ENCODE measurements at regions not wholly inside any gene's neighbourhood (a gene's known extent, or its start where the extent isn't known, plus 50 kb on each side); places are given as distances from the start of the nearest gene placed in this dataset.
"Not testable (repeated sequence)": the region's sequence is repeated elsewhere in the genome, so short reads cannot be mapped to it uniquely, and the experiment has no call there.

GRCh38 chr1:106398391-106398790 lies 658.1 kb upstream of the PRMT6 start:
- no peak overlapping the region for H3K23ac ChIP-seq (ENCODE audit: low read depth, low read length, poor library complexity)

GRCh38 chr1:106406114-106406513 lies 650.4 kb upstream of the PRMT6 start:
- no peaks in the 10 kb centered on the region for H3K79me1 ChIP-seq (ENCODE audit: low read depth, low read length)
- H3K4me2 ChIP-seq (ENCODE audit: insufficient read depth, low read length, poor library complexity, severe bottlenecking): no peak overlapping the region
- H3K4me1 ChIP-seq (ENCODE audit: control insufficient read depth in 2 of 2, insufficient read depth in 1 of 2, low read depth in 1 of 2, low read length in 2 of 2): no peaks in the 10 kb centered on the region
- no peaks in the 10 kb centered on the region for H3K9me3 ChIP-seq (replicated peaks in 1 of 2; ENCODE audit: control insufficient read depth in 2 of 2, insufficient read depth in 1 of 2, low read depth in 1 of 2, low read length in 2 of 2)
- H2AK5ac ChIP-seq (ENCODE audit: low read depth, low read length): no peak overlapping the region
- no peak overlapping the region for H4K91ac ChIP-seq (ENCODE audit: low read depth, low read length, poor library complexity)
- WGBS, 2 donors (ENCODE audit: extremely low coverage in 2 of 2, insufficient read length in 2 of 2, insufficient replicate concordance in 1 of 2): no CpG with 5 or more reads among the region's 1 CpG
- H3K14ac ChIP-seq (ENCODE audit: low read length): no peak overlapping the region
- no peak overlapping the region for H3K27ac ChIP-seq (replicated peaks; ENCODE audit: low read length)
- no peak overlapping the region for H2BK5ac ChIP-seq (ENCODE audit: low read length)
- no peaks in the 10 kb centered on the region for H3K27me3 ChIP-seq (ENCODE audit: control insufficient read depth in 3 of 3, insufficient read depth in 3 of 3, low read depth in 1 of 3, low read length in 3 of 3)
- H2BK15ac ChIP-seq (ENCODE audit: low read length): no peak overlapping the region
- H4K8ac ChIP-seq (ENCODE audit: low read depth, low read length): no peak overlapping the region
- H3K4me3 ChIP-seq (ENCODE audit: low read length in 2 of 2): no peak overlapping the region
- H2BK12ac ChIP-seq (ENCODE audit: low read length): no peak overlapping the region
- no peak overlapping the region for H3K23ac ChIP-seq (ENCODE audit: low read depth, low read length, poor library complexity)
- H2BK120ac ChIP-seq (ENCODE audit: low read depth, low read length): no peak overlapping the region
- H2AFZ ChIP-seq (ENCODE audit: low read length): no peak overlapping the region
- H3K36me3 ChIP-seq (replicated peaks in 1 of 2; ENCODE audit: control insufficient read depth in 2 of 2, insufficient read depth in 2 of 2, low read length in 2 of 2): no peaks in the 10 kb centered on the region
- H3K4ac ChIP-seq (ENCODE audit: low read length): no peak overlapping the region
- DNase-seq (ENCODE audit: low spot score): no peak
- H3K18ac ChIP-seq (ENCODE audit: low read length): no peak overlapping the region
- H3K9ac ChIP-seq (ENCODE audit: low read depth, low read length, poor library complexity): no peak overlapping the region

More at GRCh38 chr1:106398391-106398790, 658.1 kb upstream of the PRMT6 start:
- no peak overlapping the region for H3K14ac ChIP-seq (ENCODE audit: low read length)
- H2BK12ac ChIP-seq (ENCODE audit: low read length): no peak overlapping the region
- peaks cover 0 to 2% of the 10 kb centered on the region in 2 donors for H3K4me1 ChIP-seq (ENCODE audit: control insufficient read depth in 2 of 2, insufficient read depth in 1 of 2, low read depth in 1 of 2, low read length in 2 of 2)
- no peak overlapping the region for H3K27ac ChIP-seq (replicated peaks; ENCODE audit: low read length)
- no peaks in the 10 kb centered on the region for H3K36me3 ChIP-seq (replicated peaks in 1 of 2; ENCODE audit: control insufficient read depth in 2 of 2, insufficient read depth in 2 of 2, low read length in 2 of 2)
- no peaks in the 10 kb centered on the region for H3K9me3 ChIP-seq (replicated peaks in 1 of 2; ENCODE audit: control insufficient read depth in 2 of 2, insufficient read depth in 1 of 2, low read depth in 1 of 2, low read length in 2 of 2)
- H3K4ac ChIP-seq (ENCODE audit: low read length): no peak overlapping the region
- H4K8ac ChIP-seq (ENCODE audit: low read depth, low read length): no peak overlapping the region
- no peak overlapping the region for H3K9ac ChIP-seq (ENCODE audit: low read depth, low read length, poor library complexity)
- H2BK15ac ChIP-seq (ENCODE audit: low read length): no peak overlapping the region
- no peaks in the 10 kb centered on the region for H3K27me3 ChIP-seq (ENCODE audit: control insufficient read depth in 3 of 3, insufficient read depth in 3 of 3, low read depth in 1 of 3, low read length in 3 of 3)
- H3K18ac ChIP-seq (ENCODE audit: low read length): no peak overlapping the region
- H2AK5ac ChIP-seq (ENCODE audit: low read depth, low read length): no peak overlapping the region
- no CpG with 5 or more reads among the region's 5 CpGs for WGBS, 2 donors (ENCODE audit: extremely low coverage in 2 of 2, insufficient read length in 2 of 2, insufficient replicate concordance in 1 of 2)
- no peak overlapping the region for H3K4me3 ChIP-seq (ENCODE audit: low read length in 2 of 2)
- H2BK120ac ChIP-seq (ENCODE audit: low read depth, low read length): no peak overlapping the region
- no peaks in the 10 kb centered on the region for H3K79me1 ChIP-seq (ENCODE audit: low read depth, low read length)
- no peak overlapping the region for H3K4me2 ChIP-seq (ENCODE audit: insufficient read depth, low read length, poor library complexity, severe bottlenecking)
- no peak overlapping the region for H2BK5ac ChIP-seq (ENCODE audit: low read length)
- no peak overlapping the region for H2AFZ ChIP-seq (ENCODE audit: low read length)
- H4K91ac ChIP-seq (ENCODE audit: low read depth, low read length, poor library complexity): no peak overlapping the region
- no peak for DNase-seq (ENCODE audit: low spot score)

- H2BK15ac ChIP-seq (ENCODE audit: low read length); H3K4me2 ChIP-seq (ENCODE audit: insufficient read depth, low read length, poor library complexity, severe bottlenecking); H3K4me1 ChIP-seq (ENCODE audit: control insufficient read depth in 2 of 2, insufficient read depth in 1 of 2, low read depth in 1 of 2, low read length in 2 of 2); H3K14ac ChIP-seq (ENCODE audit: low read length); H4K91ac ChIP-seq (ENCODE audit: low read depth, low read length, poor library complexity); H2BK5ac ChIP-seq (ENCODE audit: low read length); H3K27me3 ChIP-seq (ENCODE audit: control insufficient read depth in 3 of 3, insufficient read depth in 3 of 3, low read depth in 1 of 3, low read length in 3 of 3); H3K27ac ChIP-seq (replicated peaks; ENCODE audit: low read length); H3K4me3 ChIP-seq (ENCODE audit: low read length in 2 of 2); H2AK5ac ChIP-seq (ENCODE audit: low read depth, low read length); H2AFZ ChIP-seq (ENCODE audit: low read length); H2BK12ac ChIP-seq (ENCODE audit: low read length); H3K9ac ChIP-seq (ENCODE audit: low read depth, low read length, poor library complexity); H3K9me3 ChIP-seq (replicated peaks in 1 of 2; ENCODE audit: control insufficient read depth in 2 of 2, insufficient read depth in 1 of 2, low read depth in 1 of 2, low read length in 2 of 2); H3K23ac ChIP-seq (ENCODE audit: low read depth, low read length, poor library complexity); H3K18ac ChIP-seq (ENCODE audit: low read length); H3K79me1 ChIP-seq (ENCODE audit: low read depth, low read length); H2BK120ac ChIP-seq (ENCODE audit: low read depth, low read length); H3K4ac ChIP-seq (ENCODE audit: low read length); H3K36me3 ChIP-seq (replicated peaks in 1 of 2; ENCODE audit: control insufficient read depth in 2 of 2, insufficient read depth in 2 of 2, low read length in 2 of 2); DNase-seq (ENCODE audit: low spot score); H4K8ac ChIP-seq (ENCODE audit: low read depth, low read length): not testable (repeated sequence)
- WGBS, 2 donors (ENCODE audit: extremely low coverage in 2 of 2, insufficient read length in 2 of 2, insufficient replicate concordance in 1 of 2): no CpG with 5 or more reads among the region's 18 CpGs
Measured at GRCh38 chr1:106412321-106412720, 644.2 kb upstream of the PRMT6 start.

- no peak overlapping the region for H2AFZ ChIP-seq (ENCODE audit: low read length)
- H2BK15ac ChIP-seq (ENCODE audit: low read length): no peak overlapping the region
- H3K27ac ChIP-seq (replicated peaks; ENCODE audit: low read length): no peak overlapping the region
- no peak overlapping the region for H3K14ac ChIP-seq (ENCODE audit: low read length)
- H4K8ac ChIP-seq (ENCODE audit: low read depth, low read length): no peak overlapping the region
- no peak overlapping the region for H3K4ac ChIP-seq (ENCODE audit: low read length)
- H2AK5ac ChIP-seq (ENCODE audit: low read depth, low read length): no peak overlapping the region
- H3K9me3 ChIP-seq (replicated peaks in 1 of 2; ENCODE audit: control insufficient read depth in 2 of 2, insufficient read depth in 1 of 2, low read depth in 1 of 2, low read length in 2 of 2): no peaks in the 10 kb centered on the region
- H3K9ac ChIP-seq (ENCODE audit: low read depth, low read length, poor library complexity): no peak overlapping the region
- no peak overlapping the region for H2BK5ac ChIP-seq (ENCODE audit: low read length)
- H2BK12ac ChIP-seq (ENCODE audit: low read length): no peak overlapping the region
- H2BK120ac ChIP-seq (ENCODE audit: low read depth, low read length): no peak overlapping the region
- WGBS, 2 donors (ENCODE audit: extremely low coverage in 2 of 2, insufficient read length in 2 of 2, insufficient replicate concordance in 1 of 2): no CpG with 5 or more reads among the region's 1 CpG
- H4K91ac ChIP-seq (ENCODE audit: low read depth, low read length, poor library complexity): no peak overlapping the region
- no peak overlapping the region for H3K18ac ChIP-seq (ENCODE audit: low read length)
- no peaks in the 10 kb centered on the region for H3K27me3 ChIP-seq (ENCODE audit: control insufficient read depth in 3 of 3, insufficient read depth in 3 of 3, low read depth in 1 of 3, low read length in 3 of 3)
- no peak overlapping the region for H3K23ac ChIP-seq (ENCODE audit: low read depth, low read length, poor library complexity)
- H3K79me1 ChIP-seq (ENCODE audit: low read depth, low read length): no peaks in the 10 kb centered on the region
- no peak overlapping the region for H3K4me2 ChIP-seq (ENCODE audit: insufficient read depth, low read length, poor library complexity, severe bottlenecking)
- no peaks in the 10 kb centered on the region for H3K36me3 ChIP-seq (replicated peaks in 1 of 2; ENCODE audit: control insufficient read depth in 2 of 2, insufficient read depth in 2 of 2, low read length in 2 of 2)
- no peak overlapping the region for H3K4me3 ChIP-seq (ENCODE audit: low read length in 2 of 2)
- no peak for DNase-seq (ENCODE audit: low spot score)
- H3K4me1 ChIP-seq (ENCODE audit: control insufficient read depth in 2 of 2, insufficient read depth in 1 of 2, low read depth in 1 of 2, low read length in 2 of 2): no peaks in the 10 kb centered on the region
Measured at GRCh38 chr1:106435269-106435668, 621.2 kb upstream of the PRMT6 start.
